Sigmoid colon (tissue), 6 donors: ENCODE measurements at regions not wholly inside any gene's neighbourhood (a gene's known extent, or its start where the extent isn't known, plus 50 kb on each side); places are given as distances from the start of the nearest gene placed in this dataset.

Experiments
- DNase-seq: peaks from one replicate; pipeline ENCODE4 v3.0.0-alpha.2; 2019
- H3K27ac ChIP-seq, 4 donors: fragments of 200-600 bp; sonication (generic); one replicate each; pipeline ENCODE4 v1.5.1; 2016 to 2019; ENCODE audit warnings: mild to moderate bottlenecking in 1 of 4
- H3K27me3 ChIP-seq, 3 donors: fragments of 200-600 bp; sonication (generic); one replicate each; pipeline ENCODE4 v1.5.1; 2019; ENCODE audit warnings: mild to moderate bottlenecking in 1 of 3
- H3K36me3 ChIP-seq, 4 donors: fragments of 200-600 bp; sonication (generic); one replicate each; pipeline ENCODE4 v1.5.1; 2016 to 2019
- H3K4me1 ChIP-seq, 4 donors: fragments of 200-600 bp; sonication (generic); one replicate each; pipeline ENCODE4 v1.5.1; 2017 to 2019
- H3K4me3 ChIP-seq, 4 donors: fragments of 200-600 bp; sonication (generic); one replicate each; pipeline ENCODE4 v1.5.1; 2017 to 2019; ENCODE audit warnings: mild to moderate bottlenecking in 2 of 4, moderate library complexity in 1 of 4
- H3K9me3 ChIP-seq, 4 donors: fragments of 200-600 bp in 3 of 4; sonication (generic) in 3 of 4; one replicate each; pipeline versions ENCODE4 v1.5.1 to v1.6.1; 2013 to 2019
- EP300 ChIP-seq, 4 donors: sonication (generic); formaldehyde crosslinking; IDR thresholded peaks; one replicate each; pipeline ENCODE4 v1.6.1; 2017; ENCODE audit warnings: antibody characterized with exemption in 4 of 4
- POLR2A ChIP-seq, 2 donors: fragments of 450-650 bp; IDR thresholded peaks; one replicate each; pipeline ENCODE4 v1.6.1; 2016; ENCODE audit warnings: antibody characterized with exemption in 2 of 2, mild to moderate bottlenecking in 2 of 2, moderate library complexity in 2 of 2
- POLR2AphosphoS5 ChIP-seq, 4 donors: sonication (generic); formaldehyde crosslinking; IDR thresholded peaks; one replicate each; pipeline ENCODE4 v1.6.1; 2017; ENCODE audit warnings: antibody characterized with exemption in 4 of 4
- WGBS, 2 donors: extraction: QIAGEN DNeasy Blood & Tissue Kit; methylation state at CpG; one replicate each; pipeline ENCODE4 v1.1.7; 2013; 5-methylcytosine and 5-hydroxymethylcytosine counted together
- intact Hi-C: fragments of 100-400 bp; cut with DNase I; formaldehyde crosslinking; loops from one replicate; pipeline ENCODE4 v1.15.1; 2023
- TF ChIP-seq, protein P1 (sequence below), 4 experiments: fragments of 450-650 bp in 3 of 4; fragments of 200-600 bp in 1 of 4; IDR thresholded peaks; one replicate each; pipeline ENCODE4 v1.5.1; 2016 to 2019; ENCODE audit warnings: antibody characterized with exemption in 4 of 4, mild to moderate bottlenecking in 3 of 4, moderate library complexity in 2 of 4
- donor health status: healthy with polysubstance abuse.
- donor health status: healthy.

GRCh38 chr14:48725051-48725734, 861.0 kb downstream of the RPS29 start:
- Histone ChIP-seq H3K9me3 (no peaks in the 10 kb centered on the region), H3K4me3 (no peak overlapping the region), H3K4me1 (no peaks in the 10 kb centered on the region), H3K36me3 (no peaks in the 10 kb centered on the region), H3K27me3 (no peaks in the 10 kb centered on the region), H3K27ac (no peak overlapping the region)
- WGBS, 2 donors: 85 to 88% methylated on average over 6 of the region's 6 CpGs
- intact Hi-C loops: no loop called here
- no peak for DNase-seq
- TF ChIP-seq EP300 (IDR thresholded peaks at IDR 0.05) (no peak), POLR2A (IDR thresholded peaks at IDR 0.05) (no peak), POLR2AphosphoS5 (IDR thresholded peaks at IDR 0.05) (no peak)
- TF ChIP-seq, protein P1, sequence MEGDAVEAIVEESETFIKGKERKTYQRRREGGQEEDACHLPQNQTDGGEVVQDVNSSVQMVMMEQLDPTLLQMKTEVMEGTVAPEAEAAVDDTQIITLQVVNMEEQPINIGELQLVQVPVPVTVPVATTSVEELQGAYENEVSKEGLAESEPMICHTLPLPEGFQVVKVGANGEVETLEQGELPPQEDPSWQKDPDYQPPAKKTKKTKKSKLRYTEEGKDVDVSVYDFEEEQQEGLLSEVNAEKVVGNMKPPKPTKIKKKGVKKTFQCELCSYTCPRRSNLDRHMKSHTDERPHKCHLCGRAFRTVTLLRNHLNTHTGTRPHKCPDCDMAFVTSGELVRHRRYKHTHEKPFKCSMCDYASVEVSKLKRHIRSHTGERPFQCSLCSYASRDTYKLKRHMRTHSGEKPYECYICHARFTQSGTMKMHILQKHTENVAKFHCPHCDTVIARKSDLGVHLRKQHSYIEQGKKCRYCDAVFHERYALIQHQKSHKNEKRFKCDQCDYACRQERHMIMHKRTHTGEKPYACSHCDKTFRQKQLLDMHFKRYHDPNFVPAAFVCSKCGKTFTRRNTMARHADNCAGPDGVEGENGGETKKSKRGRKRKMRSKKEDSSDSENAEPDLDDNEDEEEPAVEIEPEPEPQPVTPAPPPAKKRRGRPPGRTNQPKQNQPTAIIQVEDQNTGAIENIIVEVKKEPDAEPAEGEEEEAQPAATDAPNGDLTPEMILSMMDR (IDR thresholded peaks at IDR 0.05): no peak

- TF ChIP-seq POLR2AphosphoS5 (IDR thresholded peaks at IDR 0.05): no peak
- TF ChIP-seq, protein P1 (IDR thresholded peaks at IDR 0.05): no peak
- TF ChIP-seq EP300 (IDR thresholded peaks at IDR 0.05): no peak
- TF ChIP-seq POLR2A (IDR thresholded peaks at IDR 0.05): no peak
- Histone ChIP-seq H3K36me3 (no peaks in the 10 kb centered on the region), H3K27ac (no peak overlapping the region), H3K4me3 (no peak overlapping the region), H3K9me3 (no peaks in the 10 kb centered on the region), H3K4me1 (no peaks in the 10 kb centered on the region), H3K27me3 (no peaks in the 10 kb centered on the region)
- WGBS, 2 donors: 36 to 44% methylated on average over 1 of the region's 1 CpG
- no peak for DNase-seq
- intact Hi-C loops: no loop called here
These were observed 862.2 kb downstream of the RPS29 start for GRCh38 chr14:48723841-48724495.

DNA sequence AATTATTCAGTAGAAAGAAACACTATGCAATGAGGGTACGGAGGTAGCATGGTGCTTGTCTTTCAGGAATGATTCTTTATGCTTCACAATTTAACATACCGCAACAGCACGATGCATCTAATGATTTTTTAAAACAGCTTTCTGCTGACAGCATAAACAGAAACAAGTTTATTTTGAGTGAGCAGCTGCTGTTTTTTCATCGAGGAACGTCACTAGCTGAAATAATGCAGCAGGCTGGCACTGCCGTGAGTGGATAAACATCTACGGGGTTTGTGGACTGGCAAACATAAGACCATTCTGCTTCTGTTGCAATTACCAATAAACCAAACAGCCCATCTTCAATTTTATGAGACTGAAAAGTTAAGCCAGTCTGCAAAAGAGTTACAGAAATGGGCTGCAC, 871.8 kb downstream of the RPS29 start:
- no peak for TF ChIP-seq POLR2AphosphoS5 (IDR thresholded peaks at IDR 0.05)
- no peak for TF ChIP-seq EP300 (IDR thresholded peaks at IDR 0.05)
- TF ChIP-seq POLR2A (IDR thresholded peaks at IDR 0.05): no peak
- TF ChIP-seq, protein P1 (IDR thresholded peaks at IDR 0.05): no peak
- WGBS, 2 donors: 65 to 75% methylated on average over 7 of the region's 7 CpGs

DNA sequence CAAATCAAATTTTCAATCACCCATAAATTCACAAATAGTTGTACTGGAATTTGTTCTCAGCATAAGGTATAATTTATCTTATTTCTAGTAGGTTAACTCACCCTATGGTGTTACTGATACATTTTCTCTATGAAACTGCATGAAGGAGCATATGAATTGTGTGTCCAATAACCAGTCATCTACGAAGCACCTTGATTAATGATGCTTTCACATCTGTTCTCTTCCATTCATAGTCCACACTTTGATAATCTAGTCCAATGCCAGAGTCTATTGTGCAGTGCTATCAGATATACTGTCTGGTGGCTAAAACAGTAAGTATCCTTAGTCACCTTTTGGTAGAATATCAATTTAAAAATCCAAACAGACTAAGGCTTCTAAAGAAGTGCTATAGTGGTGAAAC, 876.0 kb downstream of the RPS29 start:
- intact Hi-C loops: no loop called here
- Histone ChIP-seq H3K36me3 (no peaks in the 10 kb centered on the region), H3K4me3 (no peak overlapping the region), H3K27ac (no peak overlapping the region), H3K9me3 (no peaks in the 10 kb centered on the region), H3K4me1 (no peaks in the 10 kb centered on the region), H3K27me3 (no peaks in the 10 kb centered on the region)
- TF ChIP-seq, protein P1 (IDR thresholded peaks at IDR 0.05): no peak
- TF ChIP-seq POLR2AphosphoS5 (IDR thresholded peaks at IDR 0.05): no peak
- no peak for TF ChIP-seq EP300 (IDR thresholded peaks at IDR 0.05)
- no peak for TF ChIP-seq POLR2A (IDR thresholded peaks at IDR 0.05)
- WGBS, 2 donors: 55 to 76% methylated on average over 1 of the region's 1 CpG
- no peak for DNase-seq

More for the DNA sequence above, 871.8 kb downstream of the RPS29 start:
- no peak for DNase-seq
- no peaks in the 10 kb centered on the region for H3K36me3 ChIP-seq
- no peak overlapping the region for H3K27ac ChIP-seq
- no peaks in the 10 kb centered on the region for H3K9me3 ChIP-seq
- no peaks in the 10 kb centered on the region for H3K4me1 ChIP-seq
- intact Hi-C loops: no loop called here
- no peak overlapping the region for H3K4me3 ChIP-seq
- no peaks in the 10 kb centered on the region for H3K27me3 ChIP-seq
